ENCODE measurements at regions not wholly inside any gene's neighbourhood (a gene's known extent, or its start where the extent isn't known, plus 50 kb on each side); places are given as distances from the start of the nearest gene placed in this dataset.
A peak's percentile ranks its signal among the peaks of the same experiment; 100 is the strongest.

DNA sequence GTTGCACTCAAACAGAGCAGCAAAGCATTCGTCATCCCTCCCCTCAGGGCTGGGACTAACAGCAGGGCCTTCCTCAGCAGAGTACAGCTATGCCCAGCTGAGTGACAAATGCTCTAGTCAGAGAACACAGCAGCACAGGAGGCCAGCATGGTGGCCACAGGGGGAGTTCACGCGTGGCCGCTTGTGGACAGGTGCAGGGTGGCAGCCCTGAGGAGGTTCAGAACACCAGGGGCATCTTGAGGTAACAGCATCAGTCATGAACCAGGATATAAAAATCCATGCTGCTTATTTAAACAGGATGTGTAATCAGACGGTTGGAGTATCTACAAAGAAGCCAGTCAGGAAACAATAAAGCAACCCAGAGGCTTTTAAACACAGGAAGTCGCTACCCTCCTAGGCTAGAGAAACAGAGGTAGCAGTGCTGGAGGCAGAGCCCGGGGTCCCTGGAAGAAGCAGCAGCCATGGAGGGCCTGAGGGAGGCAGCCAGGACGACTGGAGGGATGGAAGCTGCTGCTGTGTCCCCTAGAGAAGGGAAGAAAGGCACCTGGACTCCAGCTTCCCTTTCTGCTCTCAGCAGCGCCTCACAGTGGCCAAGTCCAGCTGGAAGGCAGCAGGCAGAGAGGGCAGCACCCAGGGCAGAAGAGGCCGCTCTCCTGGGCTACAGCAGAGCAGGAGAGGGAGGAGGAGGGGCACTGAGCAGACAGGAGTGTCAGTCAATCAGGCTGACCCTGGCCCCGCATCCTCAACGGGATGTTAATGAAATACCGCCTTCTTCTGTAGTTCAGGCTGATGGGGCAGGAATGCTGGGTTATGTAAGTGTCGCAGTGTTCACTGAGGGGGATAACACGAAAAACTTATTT, 70.8 kb upstream of the UCN3 start:
- Histone ChIP-seq H3K4me3 (replicated peaks in 1 of 4; ENCODE audit: control extremely low read depth in 1 of 4, insufficient read depth in 1 of 4, low read depth in 3 of 4, low read length in 4 of 4) (no peak overlapping the region), H3K27ac (ENCODE audit: insufficient read depth, low read length) (no peak overlapping the region), H3K27me3 (ENCODE audit: control insufficient read depth, insufficient read depth, low read length) (no peaks in the 10 kb centered on the region), H3K36me3 (ENCODE audit: control insufficient read depth, insufficient read depth, low read length) (no peaks in the 10 kb centered on the region), H3K9me3 (ENCODE audit: control insufficient read depth, insufficient read depth, low read depth, low read length) (no peaks in the 10 kb centered on the region), H3K9ac (ENCODE audit: insufficient read depth, low read length) (no peak overlapping the region), H3K4me2 (ENCODE audit: extremely low read depth, insufficient read depth, low read length) (no peak overlapping the region), H3K79me2 (ENCODE audit: control insufficient read depth, insufficient read depth, low read length) (no peaks in the 10 kb centered on the region), H2AFZ (ENCODE audit: low read length) (peak overlapping the region; percentile 30), H3K4me1 (ENCODE audit: control insufficient read depth, extremely low read depth, insufficient read depth, low read length) (peaks cover 8% of the 10 kb centered on the region), H4K20me1 (ENCODE audit: control insufficient read depth, extremely low read depth, insufficient read depth, low read length) (no peaks in the 10 kb centered on the region)
- TF ChIP-seq, protein P1, sequence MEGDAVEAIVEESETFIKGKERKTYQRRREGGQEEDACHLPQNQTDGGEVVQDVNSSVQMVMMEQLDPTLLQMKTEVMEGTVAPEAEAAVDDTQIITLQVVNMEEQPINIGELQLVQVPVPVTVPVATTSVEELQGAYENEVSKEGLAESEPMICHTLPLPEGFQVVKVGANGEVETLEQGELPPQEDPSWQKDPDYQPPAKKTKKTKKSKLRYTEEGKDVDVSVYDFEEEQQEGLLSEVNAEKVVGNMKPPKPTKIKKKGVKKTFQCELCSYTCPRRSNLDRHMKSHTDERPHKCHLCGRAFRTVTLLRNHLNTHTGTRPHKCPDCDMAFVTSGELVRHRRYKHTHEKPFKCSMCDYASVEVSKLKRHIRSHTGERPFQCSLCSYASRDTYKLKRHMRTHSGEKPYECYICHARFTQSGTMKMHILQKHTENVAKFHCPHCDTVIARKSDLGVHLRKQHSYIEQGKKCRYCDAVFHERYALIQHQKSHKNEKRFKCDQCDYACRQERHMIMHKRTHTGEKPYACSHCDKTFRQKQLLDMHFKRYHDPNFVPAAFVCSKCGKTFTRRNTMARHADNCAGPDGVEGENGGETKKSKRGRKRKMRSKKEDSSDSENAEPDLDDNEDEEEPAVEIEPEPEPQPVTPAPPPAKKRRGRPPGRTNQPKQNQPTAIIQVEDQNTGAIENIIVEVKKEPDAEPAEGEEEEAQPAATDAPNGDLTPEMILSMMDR (conservative IDR thresholded peaks at IDR 0.05 in 1 of 2, IDR thresholded peaks at IDR 0.05 in 1 of 2; ENCODE audit: low read depth in 1 of 2, low read length in 2 of 2): peak; percentile 24 to 50
- TF ChIP-seq EZH2 (IDR thresholded peaks at IDR 0.05; ENCODE audit: low read length, missing control alignments): no peak
- peak in 1 of 2 donors; percentile 6 for DNase-seq (ENCODE audit: low read depth in 2 of 2)

DNA sequence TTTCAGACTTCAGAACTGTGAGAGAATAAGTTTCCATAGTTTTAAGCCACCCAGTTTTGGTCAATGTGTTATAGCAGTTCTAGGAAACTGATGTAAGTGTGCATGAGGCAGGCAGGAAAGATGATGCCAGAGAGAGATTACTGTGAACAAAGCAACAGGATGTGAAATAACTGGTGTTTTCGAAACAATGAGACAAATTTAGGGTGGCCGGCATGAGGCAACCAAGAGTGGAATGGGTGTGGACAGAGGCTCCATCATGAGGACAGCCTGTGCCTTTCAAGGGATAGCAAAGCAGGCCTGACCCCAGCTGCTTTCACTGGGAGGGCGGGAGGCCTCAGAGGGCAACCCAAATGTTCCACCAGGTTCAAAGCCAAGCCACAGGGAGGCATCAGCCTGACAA, 67.3 kb upstream of the UCN3 start:
- Histone ChIP-seq H3K4me1 (ENCODE audit: control insufficient read depth, extremely low read depth, insufficient read depth, low read length) (no peaks in the 10 kb centered on the region), H2AFZ (ENCODE audit: low read length) (no peak overlapping the region), H3K27ac (ENCODE audit: insufficient read depth, low read length) (no peak overlapping the region), H3K9ac (ENCODE audit: insufficient read depth, low read length) (no peak overlapping the region), H3K27me3 (ENCODE audit: control insufficient read depth, insufficient read depth, low read length) (no peaks in the 10 kb centered on the region), H3K4me3 (replicated peaks in 1 of 4; ENCODE audit: control extremely low read depth in 1 of 4, insufficient read depth in 1 of 4, low read depth in 3 of 4, low read length in 4 of 4) (no peak overlapping the region), H3K9me3 (ENCODE audit: control insufficient read depth, insufficient read depth, low read depth, low read length) (no peaks in the 10 kb centered on the region), H3K79me2 (ENCODE audit: control insufficient read depth, insufficient read depth, low read length) (no peaks in the 10 kb centered on the region), H3K36me3 (ENCODE audit: control insufficient read depth, insufficient read depth, low read length) (no peaks in the 10 kb centered on the region), H4K20me1 (ENCODE audit: control insufficient read depth, extremely low read depth, insufficient read depth, low read length) (no peaks in the 10 kb centered on the region), H3K4me2 (ENCODE audit: extremely low read depth, insufficient read depth, low read length) (no peak overlapping the region)
- peak in 1 of 2 donors; percentile 47 for DNase-seq (ENCODE audit: low read depth in 2 of 2)
- TF ChIP-seq EZH2 (IDR thresholded peaks at IDR 0.05; ENCODE audit: low read length, missing control alignments): no peak
- TF ChIP-seq, protein P1 (conservative IDR thresholded peaks at IDR 0.05 in 1 of 2, IDR thresholded peaks at IDR 0.05 in 1 of 2; ENCODE audit: low read depth in 1 of 2, low read length in 2 of 2): no peak

DNA sequence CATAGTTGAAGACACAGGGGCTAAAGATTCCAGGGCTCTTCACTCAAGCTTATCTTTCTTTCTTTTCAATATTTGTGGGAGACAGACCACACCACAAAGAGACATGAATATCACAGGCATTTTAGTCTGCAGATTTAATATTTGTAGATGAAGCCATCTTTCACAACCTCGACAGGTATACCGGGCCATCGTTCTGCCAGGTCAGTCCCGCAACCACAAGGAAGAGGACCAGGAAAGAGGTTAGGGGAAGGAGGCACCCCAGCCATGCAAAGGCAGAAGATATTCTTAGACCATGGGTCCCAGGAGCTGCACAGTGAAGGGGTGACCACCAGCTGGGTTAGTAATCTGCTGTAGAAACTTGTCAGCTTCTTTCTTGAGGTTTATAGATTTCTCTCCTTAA, 66.8 kb upstream of the UCN3 start:
- Histone ChIP-seq H3K4me2 (ENCODE audit: extremely low read depth, insufficient read depth, low read length) (no peak overlapping the region), H3K79me2 (ENCODE audit: control insufficient read depth, insufficient read depth, low read length) (no peaks in the 10 kb centered on the region), H3K4me3 (replicated peaks in 1 of 4; ENCODE audit: control extremely low read depth in 1 of 4, insufficient read depth in 1 of 4, low read depth in 3 of 4, low read length in 4 of 4) (no peak overlapping the region), H3K4me1 (ENCODE audit: control insufficient read depth, extremely low read depth, insufficient read depth, low read length) (no peaks in the 10 kb centered on the region), H4K20me1 (ENCODE audit: control insufficient read depth, extremely low read depth, insufficient read depth, low read length) (no peaks in the 10 kb centered on the region), H3K9ac (ENCODE audit: insufficient read depth, low read length) (no peak overlapping the region), H3K27me3 (ENCODE audit: control insufficient read depth, insufficient read depth, low read length) (no peaks in the 10 kb centered on the region), H2AFZ (ENCODE audit: low read length) (no peak overlapping the region), H3K9me3 (ENCODE audit: control insufficient read depth, insufficient read depth, low read depth, low read length) (no peaks in the 10 kb centered on the region), H3K27ac (ENCODE audit: insufficient read depth, low read length) (no peak overlapping the region), H3K36me3 (ENCODE audit: control insufficient read depth, insufficient read depth, low read length) (no peaks in the 10 kb centered on the region)
- TF ChIP-seq, protein P1 (conservative IDR thresholded peaks at IDR 0.05 in 1 of 2, IDR thresholded peaks at IDR 0.05 in 1 of 2; ENCODE audit: low read depth in 1 of 2, low read length in 2 of 2): no peak
- no peak for TF ChIP-seq EZH2 (IDR thresholded peaks at IDR 0.05; ENCODE audit: low read length, missing control alignments)
- DNase-seq (ENCODE audit: low read depth in 2 of 2): no peak
